ENCODE measurements at regions not wholly inside any gene's neighbourhood (a gene's known extent, or its start where the extent isn't known, plus 50 kb on each side); places are given as distances from the start of the nearest gene placed in this dataset.

DNA sequence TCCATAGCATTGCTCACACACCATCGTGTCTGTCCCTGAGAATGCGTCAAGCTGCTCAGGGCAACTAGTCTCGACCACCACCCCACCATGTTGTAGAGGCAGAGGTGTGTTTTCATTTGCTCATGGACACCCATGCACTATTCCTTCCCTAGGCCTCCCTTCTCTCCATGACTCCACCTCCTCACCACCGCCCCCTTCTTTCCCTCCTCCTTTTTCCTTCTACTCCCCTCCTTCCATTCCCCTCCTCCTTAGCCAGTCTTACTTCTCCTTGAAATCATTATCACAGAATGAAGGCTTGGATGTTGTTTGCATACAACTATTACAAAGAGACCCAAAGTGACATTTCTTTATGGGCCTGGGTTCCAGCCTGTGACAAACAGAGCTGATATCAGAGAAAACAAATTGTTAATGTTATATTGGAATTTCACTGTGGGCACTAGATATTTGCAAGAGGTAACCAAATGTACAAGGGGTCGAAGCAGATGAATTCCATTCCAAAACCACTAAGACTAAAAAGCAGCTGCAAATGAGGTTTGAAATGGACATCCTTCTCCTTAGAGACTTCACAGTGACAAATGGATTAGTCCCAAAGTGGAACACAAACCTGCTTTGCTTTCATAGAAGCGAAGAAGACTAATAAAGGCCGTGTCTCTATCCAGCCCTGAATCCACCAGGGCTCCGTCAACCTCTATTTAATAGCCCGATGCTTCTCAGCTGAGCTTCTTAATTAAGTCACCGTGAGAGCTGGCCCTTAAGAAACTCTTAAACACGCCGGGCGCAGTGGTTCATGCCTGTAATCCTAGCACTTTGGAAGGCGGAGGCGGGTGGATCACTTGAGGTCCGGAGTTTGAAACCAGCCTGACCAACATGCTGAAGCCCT lies 275.8 kb upstream of the SULF2 start:
- Histone ChIP-seq H3K9me3 (ENCODE audit: control insufficient read depth in 3 of 3, low read length in 3 of 3) (no peaks in the 10 kb centered on the region), H3K4me1 (ENCODE audit: control insufficient read depth in 3 of 3, insufficient read depth in 3 of 3, low read length in 3 of 3) (no peaks in the 10 kb centered on the region), H3K36me3 (ENCODE audit: control insufficient read depth in 3 of 3, insufficient read depth in 3 of 3, low read length in 3 of 3) (no peaks in the 10 kb centered on the region), H3K9ac (ENCODE audit: low read depth in 1 of 3, low read length in 3 of 3) (no peak overlapping the region), H3K4me3 (ENCODE audit: low read length in 3 of 3) (no peak overlapping the region), H3K27ac (ENCODE audit: low read depth, low read length) (no peak overlapping the region), H3K27me3 (ENCODE audit: control insufficient read depth in 3 of 3, insufficient read depth in 3 of 3, low read length in 3 of 3) (peaks cover 0 to 5% (median 0%) of the 10 kb centered on the region in 3 donors)

DNA sequence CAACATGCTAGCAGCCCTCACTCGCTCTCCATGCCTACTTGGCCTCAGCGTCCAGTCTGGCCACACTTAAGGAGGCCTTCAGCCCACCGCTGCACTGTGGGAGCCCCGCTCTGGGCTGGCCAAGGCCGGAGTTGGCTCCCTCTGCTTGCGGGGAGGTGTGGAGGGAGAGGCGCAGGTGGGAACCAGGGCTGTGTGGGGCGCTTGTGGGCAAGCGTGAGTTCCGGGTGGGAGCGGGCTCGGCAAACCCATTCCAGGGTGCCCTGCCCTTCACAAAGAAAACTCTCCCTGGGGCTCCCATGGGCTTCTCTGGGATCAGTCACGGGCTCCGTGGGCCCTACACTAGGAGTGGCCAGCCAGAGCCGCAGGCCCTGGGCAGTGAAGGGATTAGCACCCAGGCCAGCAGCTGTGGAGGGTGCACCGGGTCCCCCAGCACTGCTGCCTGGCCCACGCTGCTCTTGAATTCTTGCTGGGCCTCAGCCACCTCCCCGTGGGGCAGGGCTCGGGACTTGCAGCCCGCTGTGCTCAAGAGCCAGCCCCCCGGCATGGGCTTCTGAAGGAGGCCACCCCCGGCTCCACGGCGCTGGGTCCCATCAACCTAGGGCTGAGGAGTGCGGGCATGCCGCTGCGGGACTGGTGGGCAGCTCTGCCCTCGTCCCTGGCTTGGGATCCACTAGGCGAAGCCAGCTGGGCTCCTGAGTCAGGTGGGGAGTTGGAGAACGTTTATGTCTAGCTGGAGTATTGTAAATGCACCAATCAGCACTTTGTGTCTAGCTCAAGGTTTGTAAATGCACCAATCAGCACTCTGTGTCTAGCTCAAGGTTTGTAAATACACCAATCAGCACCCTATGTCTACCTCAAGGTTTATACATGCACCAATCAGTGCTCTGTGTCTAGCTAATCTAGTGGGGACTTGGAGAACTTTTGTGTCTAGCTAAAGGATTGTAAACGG lies 273.6 kb upstream of the SULF2 start:
- peaks cover 0 to 7% (median 0%) of the 10 kb centered on the region in 3 donors for H3K27me3 ChIP-seq (ENCODE audit: control insufficient read depth in 3 of 3, insufficient read depth in 3 of 3, low read length in 3 of 3)
- no peak overlapping the region for H3K9ac ChIP-seq (ENCODE audit: low read depth in 1 of 3, low read length in 3 of 3)
- H3K4me3 ChIP-seq (ENCODE audit: low read length in 3 of 3), result no peak overlapping the region
- no peaks in the 10 kb centered on the region for H3K9me3 ChIP-seq (ENCODE audit: control insufficient read depth in 3 of 3, low read length in 3 of 3)
- no peaks in the 10 kb centered on the region for H3K36me3 ChIP-seq (ENCODE audit: control insufficient read depth in 3 of 3, insufficient read depth in 3 of 3, low read length in 3 of 3)
- no peak overlapping the region for H3K27ac ChIP-seq (ENCODE audit: low read depth, low read length)
- no peaks in the 10 kb centered on the region for H3K4me1 ChIP-seq (ENCODE audit: control insufficient read depth in 3 of 3, insufficient read depth in 3 of 3, low read length in 3 of 3)

DNA sequence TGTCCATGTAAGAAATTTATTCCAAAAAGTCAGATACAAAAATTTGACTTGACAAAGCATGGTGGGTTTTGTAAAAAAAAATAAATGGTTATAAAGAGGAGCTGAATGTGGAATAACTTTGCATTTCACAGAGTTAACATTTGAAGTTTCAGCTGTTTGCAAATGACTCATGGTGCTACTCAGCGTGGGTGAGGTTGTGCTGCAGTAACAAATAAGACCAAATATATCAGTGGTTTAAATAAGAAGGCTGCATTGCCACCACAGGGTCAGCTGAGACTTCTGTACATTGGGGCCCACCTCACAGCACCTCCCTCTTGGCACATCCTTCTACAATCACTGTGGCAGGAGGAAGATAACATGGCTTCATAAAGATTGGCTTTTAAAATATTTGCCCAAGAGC lies 272.5 kb upstream of the SULF2 start:
- H3K27ac ChIP-seq (ENCODE audit: low read depth, low read length), result no peak overlapping the region
- H3K9me3 ChIP-seq (ENCODE audit: control insufficient read depth in 3 of 3, low read length in 3 of 3), result no peaks in the 10 kb centered on the region
- H3K9ac ChIP-seq (ENCODE audit: low read depth in 1 of 3, low read length in 3 of 3), result no peak overlapping the region
- no peaks in the 10 kb centered on the region for H3K4me1 ChIP-seq (ENCODE audit: control insufficient read depth in 3 of 3, insufficient read depth in 3 of 3, low read length in 3 of 3)
- peaks cover 0 to 7% (median 0%) of the 10 kb centered on the region in 3 donors for H3K27me3 ChIP-seq (ENCODE audit: control insufficient read depth in 3 of 3, insufficient read depth in 3 of 3, low read length in 3 of 3)
- no peak overlapping the region for H3K4me3 ChIP-seq (ENCODE audit: low read length in 3 of 3)
- H3K36me3 ChIP-seq (ENCODE audit: control insufficient read depth in 3 of 3, insufficient read depth in 3 of 3, low read length in 3 of 3), result no peaks in the 10 kb centered on the region

DNA sequence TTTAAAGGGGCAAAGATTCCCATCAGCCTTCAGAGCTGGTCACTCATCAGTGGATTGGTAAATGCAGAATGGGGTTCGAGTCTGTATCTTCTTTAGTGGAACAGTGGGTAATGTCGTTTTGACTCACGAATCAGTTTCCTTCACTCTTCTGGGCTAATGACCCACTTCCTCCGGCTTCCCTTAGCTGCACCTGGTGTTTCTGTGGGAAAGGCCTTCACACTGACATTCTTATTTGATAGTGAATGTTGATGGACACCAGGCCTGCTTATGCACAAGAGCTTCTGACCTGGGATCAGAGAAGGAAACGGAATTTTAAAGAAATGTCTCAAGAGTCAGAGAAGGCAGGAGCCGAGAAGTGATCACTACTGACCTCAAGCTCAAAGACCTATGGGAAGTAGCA lies 272.0 kb upstream of the SULF2 start:
- Histone ChIP-seq H3K4me3 (ENCODE audit: low read length in 3 of 3) (no peak overlapping the region), H3K9me3 (ENCODE audit: control insufficient read depth in 3 of 3, low read length in 3 of 3) (no peaks in the 10 kb centered on the region), H3K36me3 (ENCODE audit: control insufficient read depth in 3 of 3, insufficient read depth in 3 of 3, low read length in 3 of 3) (no peaks in the 10 kb centered on the region), H3K4me1 (ENCODE audit: control insufficient read depth in 3 of 3, insufficient read depth in 3 of 3, low read length in 3 of 3) (no peaks in the 10 kb centered on the region), H3K9ac (ENCODE audit: low read depth in 1 of 3, low read length in 3 of 3) (no peak overlapping the region), H3K27ac (ENCODE audit: low read depth, low read length) (no peak overlapping the region), H3K27me3 (ENCODE audit: control insufficient read depth in 3 of 3, insufficient read depth in 3 of 3, low read length in 3 of 3) (peaks cover 0 to 7% (median 0%) of the 10 kb centered on the region in 3 donors)

DNA sequence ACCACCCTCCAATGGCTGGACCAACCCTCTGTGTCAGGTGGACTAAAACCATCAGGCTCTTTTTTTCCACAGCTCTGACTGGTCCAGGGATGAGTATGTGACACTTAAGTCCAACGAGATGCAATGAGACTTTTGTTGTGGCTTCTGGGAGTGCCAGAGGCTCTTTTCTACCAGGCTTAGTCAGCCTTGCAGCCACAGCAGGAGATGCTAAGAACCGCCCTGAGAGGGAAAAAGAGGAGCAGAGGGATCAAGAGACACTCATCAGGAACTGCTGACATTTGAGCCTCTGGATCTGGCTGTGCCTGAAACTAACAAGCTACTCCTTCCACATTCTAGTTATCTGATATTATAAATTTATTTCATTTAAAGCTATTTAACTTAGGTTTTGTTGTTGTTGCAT lies 270.9 kb upstream of the SULF2 start:
- Histone ChIP-seq H3K27ac (ENCODE audit: low read depth, low read length) (no peak overlapping the region), H3K9ac (ENCODE audit: low read depth in 1 of 3, low read length in 3 of 3) (no peak overlapping the region), H3K36me3 (ENCODE audit: control insufficient read depth in 3 of 3, insufficient read depth in 3 of 3, low read length in 3 of 3) (no peaks in the 10 kb centered on the region), H3K27me3 (ENCODE audit: control insufficient read depth in 3 of 3, insufficient read depth in 3 of 3, low read length in 3 of 3) (peaks cover 0 to 7% (median 0%) of the 10 kb centered on the region in 3 donors), H3K4me1 (ENCODE audit: control insufficient read depth in 3 of 3, insufficient read depth in 3 of 3, low read length in 3 of 3) (no peaks in the 10 kb centered on the region), H3K4me3 (ENCODE audit: low read length in 3 of 3) (no peak overlapping the region), H3K9me3 (ENCODE audit: control insufficient read depth in 3 of 3, low read length in 3 of 3) (no peaks in the 10 kb centered on the region)

DNA sequence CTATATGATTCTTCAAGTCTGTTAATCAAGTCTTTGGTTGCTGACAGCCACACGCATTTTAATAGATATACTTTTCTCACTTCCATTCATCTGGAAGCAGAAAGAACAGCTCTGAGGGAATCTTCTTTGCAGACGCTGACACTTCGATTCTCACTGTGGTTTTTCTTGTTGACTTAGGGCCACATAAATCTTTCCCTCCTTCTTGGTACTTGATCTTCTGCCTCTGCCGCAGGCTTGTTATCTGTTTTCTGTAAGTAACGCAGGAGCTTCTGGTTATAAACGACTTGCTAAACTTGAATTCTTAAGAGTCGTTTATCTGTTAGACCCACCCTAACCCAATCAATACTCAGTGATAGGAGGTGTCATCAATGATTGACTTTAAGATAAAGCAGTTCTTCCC lies 268.8 kb upstream of the SULF2 start:
- H3K27ac ChIP-seq (ENCODE audit: low read depth, low read length), result no peak overlapping the region
- H3K4me1 ChIP-seq (ENCODE audit: control insufficient read depth in 3 of 3, insufficient read depth in 3 of 3, low read length in 3 of 3), result no peaks in the 10 kb centered on the region
- H3K4me3 ChIP-seq (ENCODE audit: low read length in 3 of 3), result no peak overlapping the region
- no peaks in the 10 kb centered on the region for H3K36me3 ChIP-seq (ENCODE audit: control insufficient read depth in 3 of 3, insufficient read depth in 3 of 3, low read length in 3 of 3)
- H3K9me3 ChIP-seq (ENCODE audit: control insufficient read depth in 3 of 3, low read length in 3 of 3), result no peaks in the 10 kb centered on the region
- peaks cover 0 to 3% (median 0%) of the 10 kb centered on the region in 3 donors for H3K27me3 ChIP-seq (ENCODE audit: control insufficient read depth in 3 of 3, insufficient read depth in 3 of 3, low read length in 3 of 3)
- H3K9ac ChIP-seq (ENCODE audit: low read depth in 1 of 3, low read length in 3 of 3), result no peak overlapping the region

DNA sequence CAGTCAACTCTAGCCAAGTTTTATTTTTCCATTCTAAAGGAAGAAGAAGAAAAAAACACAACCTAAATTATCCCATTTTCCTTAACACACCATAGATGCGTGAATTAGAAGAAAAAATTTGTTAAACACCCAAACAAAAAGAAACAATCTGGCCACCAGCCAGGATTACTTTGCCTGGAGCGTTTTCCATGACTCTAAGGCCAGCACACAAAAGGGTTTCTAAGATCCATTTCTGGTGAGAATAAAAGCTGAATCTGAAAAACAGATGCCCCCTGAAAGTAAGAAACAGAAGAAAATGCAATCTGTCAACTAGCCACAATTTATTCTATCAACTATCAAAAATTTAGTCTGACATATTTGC lies 267.2 kb upstream of the SULF2 start:
- Histone ChIP-seq H3K9ac (ENCODE audit: low read depth in 1 of 3, low read length in 3 of 3) (no peak overlapping the region), H3K27ac (ENCODE audit: low read depth, low read length) (no peak overlapping the region), H3K9me3 (ENCODE audit: control insufficient read depth in 3 of 3, low read length in 3 of 3) (no peaks in the 10 kb centered on the region), H3K4me3 (ENCODE audit: low read length in 3 of 3) (no peak overlapping the region), H3K4me1 (ENCODE audit: control insufficient read depth in 3 of 3, insufficient read depth in 3 of 3, low read length in 3 of 3) (no peaks in the 10 kb centered on the region), H3K36me3 (ENCODE audit: control insufficient read depth in 3 of 3, insufficient read depth in 3 of 3, low read length in 3 of 3) (no peaks in the 10 kb centered on the region), H3K27me3 (ENCODE audit: control insufficient read depth in 3 of 3, insufficient read depth in 3 of 3, low read length in 3 of 3) (peaks cover 0 to 3% (median 0%) of the 10 kb centered on the region in 3 donors)

DNA sequence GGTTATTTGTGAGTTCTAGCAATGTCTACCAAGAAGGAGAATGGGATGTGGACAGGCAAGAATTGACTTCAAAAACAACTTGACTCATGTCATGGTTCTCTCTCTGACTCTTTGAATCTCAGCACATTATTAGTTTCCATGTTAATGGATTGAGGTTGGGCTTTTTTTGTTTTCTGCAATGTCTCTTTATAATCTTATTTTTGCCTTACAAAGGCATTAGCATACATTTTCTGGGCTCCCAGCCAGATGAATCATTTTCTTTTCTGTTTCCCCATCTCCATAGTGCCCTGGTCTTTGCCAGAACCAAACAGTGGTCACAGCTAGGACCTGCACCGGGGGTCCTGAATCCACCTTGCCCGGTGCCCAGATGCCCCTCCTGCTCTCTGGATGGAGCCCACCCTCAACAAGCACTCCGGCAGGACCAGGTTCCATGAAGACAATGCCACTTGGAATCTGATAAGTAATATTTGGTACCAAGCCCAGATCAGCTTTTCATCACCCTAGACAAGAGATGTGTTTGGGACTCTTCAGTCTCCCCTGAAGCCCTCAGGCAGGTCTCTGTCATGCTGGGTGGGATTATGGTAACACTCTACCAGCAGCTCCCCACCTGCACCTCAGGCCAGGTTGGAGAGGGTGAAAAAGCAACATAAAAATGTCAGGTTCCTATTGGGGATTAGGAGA lies 266.7 kb upstream of the SULF2 start:
- Histone ChIP-seq H3K27me3 (ENCODE audit: control insufficient read depth in 3 of 3, insufficient read depth in 3 of 3, low read length in 3 of 3) (peaks cover 0 to 3% (median 0%) of the 10 kb centered on the region in 3 donors), H3K4me3 (ENCODE audit: low read length in 3 of 3) (no peak overlapping the region), H3K9ac (ENCODE audit: low read depth in 1 of 3, low read length in 3 of 3) (no peak overlapping the region), H3K4me1 (ENCODE audit: control insufficient read depth in 3 of 3, insufficient read depth in 3 of 3, low read length in 3 of 3) (no peaks in the 10 kb centered on the region), H3K27ac (ENCODE audit: low read depth, low read length) (no peak overlapping the region), H3K36me3 (ENCODE audit: control insufficient read depth in 3 of 3, insufficient read depth in 3 of 3, low read length in 3 of 3) (no peaks in the 10 kb centered on the region), H3K9me3 (ENCODE audit: control insufficient read depth in 3 of 3, low read length in 3 of 3) (no peaks in the 10 kb centered on the region)

DNA sequence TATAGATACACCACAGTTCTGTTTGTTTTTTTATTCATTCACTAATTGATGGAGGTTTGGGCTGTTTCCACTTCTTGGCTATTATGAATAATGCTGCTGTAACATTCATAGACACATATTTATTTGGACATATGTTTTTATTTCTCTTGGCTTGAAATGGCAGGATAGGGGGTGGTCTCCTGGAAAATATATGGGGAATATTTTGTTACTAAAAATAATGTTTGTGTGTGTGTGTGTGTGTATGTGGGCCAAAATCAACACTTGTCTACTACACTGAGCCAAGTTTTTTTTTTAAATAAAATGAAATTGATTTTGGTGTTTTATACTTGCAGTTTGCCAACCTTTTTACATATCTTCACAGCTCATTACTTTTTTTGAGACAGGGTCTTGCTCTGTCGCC lies 264.4 kb upstream of the SULF2 start:
- Histone ChIP-seq H3K4me1 (ENCODE audit: control insufficient read depth in 3 of 3, insufficient read depth in 3 of 3, low read length in 3 of 3) (no peaks in the 10 kb centered on the region), H3K4me3 (ENCODE audit: low read length in 3 of 3) (no peak overlapping the region), H3K9me3 (ENCODE audit: control insufficient read depth in 3 of 3, low read length in 3 of 3) (no peaks in the 10 kb centered on the region), H3K36me3 (ENCODE audit: control insufficient read depth in 3 of 3, insufficient read depth in 3 of 3, low read length in 3 of 3) (no peaks in the 10 kb centered on the region), H3K9ac (ENCODE audit: low read depth in 1 of 3, low read length in 3 of 3) (no peak overlapping the region), H3K27ac (ENCODE audit: low read depth, low read length) (no peak overlapping the region), H3K27me3 (ENCODE audit: control insufficient read depth in 3 of 3, insufficient read depth in 3 of 3, low read length in 3 of 3) (peaks cover 0 to 7% (median 0%) of the 10 kb centered on the region in 3 donors)
